Endothelial cell (in vitro differentiated cells): ENCODE measurements at regions not wholly inside any gene's neighbourhood (a gene's known extent, or its start where the extent isn't known, plus 50 kb on each side); places are given as distances from the start of the nearest gene placed in this dataset.

ENCODE experiments used
- DNase-seq: peaks from one replicate; pipeline ENCODE4 v3.0.0; 2021; ENCODE audit warnings: low spot score
- H3K27ac Mint-ChIP-seq: one replicate; pipeline ENCODE4 v1.8.0; 2021; ENCODE audit warnings: mixed read lengths, inconsistent platforms; ENCODE audit not compliant: unreplicated experiment
- H3K27me3 Mint-ChIP-seq: one replicate; pipeline ENCODE4 v1.8.0; 2021; ENCODE audit warnings: mild to moderate bottlenecking, moderate library complexity, mixed read lengths, inconsistent platforms; ENCODE audit not compliant: unreplicated experiment
- H3K36me3 Mint-ChIP-seq: one replicate; pipeline ENCODE4 v1.8.0; 2021; ENCODE audit warnings: mild to moderate bottlenecking, low read depth, mixed read lengths, inconsistent platforms; ENCODE audit not compliant: unreplicated experiment
- H3K4me1 Mint-ChIP-seq: one replicate; pipeline ENCODE4 v1.8.0; 2021; ENCODE audit warnings: mild to moderate bottlenecking, mixed read lengths, inconsistent platforms; ENCODE audit not compliant: unreplicated experiment
- H3K4me3 Mint-ChIP-seq: one replicate; pipeline ENCODE4 v1.8.0; 2021; ENCODE audit warnings: mild to moderate bottlenecking, mixed read lengths, inconsistent platforms; ENCODE audit not compliant: unreplicated experiment
- H3K9me3 Mint-ChIP-seq: one replicate; pipeline ENCODE4 v1.8.0; 2021; ENCODE audit warnings: mixed read lengths, inconsistent platforms; ENCODE audit not compliant: unreplicated experiment
- TF ChIP-seq, protein P1 (sequence below): fragments of 200-600 bp; sonication (generic); IDR thresholded peaks from one replicate; pipeline ENCODE4 v1.5.0; 2021; ENCODE audit warnings: antibody characterized with exemption; ENCODE audit not compliant: unreplicated experiment

DNA sequence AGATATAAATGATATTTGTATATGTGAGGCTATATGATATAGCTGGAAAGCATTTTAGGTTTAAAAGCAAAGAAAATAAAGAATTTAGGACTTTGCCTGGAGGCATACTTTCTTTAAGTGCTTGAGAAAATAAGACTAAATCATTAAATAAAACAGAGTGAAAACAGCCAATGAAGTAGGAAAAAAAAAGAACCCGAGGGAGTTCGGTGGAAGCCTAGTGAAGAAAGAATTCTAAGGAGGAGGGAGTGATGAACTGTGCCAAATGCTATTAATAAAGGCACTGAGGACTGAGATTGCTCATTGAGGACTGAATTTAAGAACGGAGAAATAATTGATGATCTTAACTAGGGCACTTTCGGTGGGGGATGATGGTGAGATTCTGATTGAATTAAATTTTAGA lies 573.5 kb downstream of the DSC3 start:
- Mint-ChIP-seq H3K27ac (no peak overlapping the region), H3K36me3 (no peaks in the 10 kb centered on the region), H3K4me1 (peaks cover 3% of the 10 kb centered on the region), H3K9me3 (no peaks in the 10 kb centered on the region), H3K4me3 (no peak overlapping the region), H3K27me3 (no peaks in the 10 kb centered on the region)
- TF ChIP-seq, protein P1, sequence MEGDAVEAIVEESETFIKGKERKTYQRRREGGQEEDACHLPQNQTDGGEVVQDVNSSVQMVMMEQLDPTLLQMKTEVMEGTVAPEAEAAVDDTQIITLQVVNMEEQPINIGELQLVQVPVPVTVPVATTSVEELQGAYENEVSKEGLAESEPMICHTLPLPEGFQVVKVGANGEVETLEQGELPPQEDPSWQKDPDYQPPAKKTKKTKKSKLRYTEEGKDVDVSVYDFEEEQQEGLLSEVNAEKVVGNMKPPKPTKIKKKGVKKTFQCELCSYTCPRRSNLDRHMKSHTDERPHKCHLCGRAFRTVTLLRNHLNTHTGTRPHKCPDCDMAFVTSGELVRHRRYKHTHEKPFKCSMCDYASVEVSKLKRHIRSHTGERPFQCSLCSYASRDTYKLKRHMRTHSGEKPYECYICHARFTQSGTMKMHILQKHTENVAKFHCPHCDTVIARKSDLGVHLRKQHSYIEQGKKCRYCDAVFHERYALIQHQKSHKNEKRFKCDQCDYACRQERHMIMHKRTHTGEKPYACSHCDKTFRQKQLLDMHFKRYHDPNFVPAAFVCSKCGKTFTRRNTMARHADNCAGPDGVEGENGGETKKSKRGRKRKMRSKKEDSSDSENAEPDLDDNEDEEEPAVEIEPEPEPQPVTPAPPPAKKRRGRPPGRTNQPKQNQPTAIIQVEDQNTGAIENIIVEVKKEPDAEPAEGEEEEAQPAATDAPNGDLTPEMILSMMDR = no peak
- DNase-seq = no peak

DNA sequence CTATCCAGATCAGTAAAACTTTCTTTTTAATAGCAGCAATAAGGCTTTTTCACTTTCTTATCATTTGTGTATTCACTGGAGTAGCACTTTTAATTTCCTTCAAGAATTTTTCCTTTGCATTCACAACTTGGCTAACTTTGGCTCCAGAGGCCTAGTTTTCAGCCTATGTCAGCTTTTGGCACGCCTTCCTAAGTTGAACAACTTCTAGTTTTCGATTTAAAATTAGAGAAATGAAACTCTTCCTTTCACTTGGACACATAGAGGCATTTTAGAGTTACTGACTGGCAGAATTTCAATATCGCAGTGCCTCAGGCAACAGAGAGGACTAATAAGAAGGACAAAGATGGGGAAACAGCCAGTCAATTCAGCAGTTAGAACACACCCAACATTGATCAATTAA lies 577.4 kb downstream of the DSC3 start:
- no peak for DNase-seq
- Mint-ChIP-seq H3K27ac (no peak overlapping the region), H3K4me3 (no peak overlapping the region), H3K4me1 (peaks cover 3% of the 10 kb centered on the region), H3K36me3 (no peaks in the 10 kb centered on the region), H3K9me3 (no peaks in the 10 kb centered on the region), H3K27me3 (no peaks in the 10 kb centered on the region)
- TF ChIP-seq, protein P1 = no peak

DNA sequence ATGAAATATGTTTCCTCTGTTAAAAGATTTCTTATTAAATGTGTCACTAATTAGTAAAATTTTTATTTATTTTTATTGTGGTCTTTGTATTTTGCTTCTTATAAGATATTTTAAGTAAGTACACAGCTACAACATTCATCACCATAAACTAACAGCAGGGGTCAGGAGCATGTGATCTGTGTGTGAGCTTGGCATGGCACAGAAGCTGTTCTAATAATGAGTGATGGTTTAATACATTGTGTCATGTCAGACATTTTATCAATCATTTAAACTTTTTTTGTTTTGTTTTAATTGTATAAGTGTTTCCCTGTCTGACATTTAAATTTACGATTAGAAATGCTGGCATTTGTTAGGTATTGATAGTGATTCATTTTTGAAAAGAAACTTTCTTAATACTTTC lies 585.4 kb downstream of the DSC3 start:
- H3K36me3 Mint-ChIP-seq = no peaks in the 10 kb centered on the region
- no peaks in the 10 kb centered on the region for H3K9me3 Mint-ChIP-seq
- H3K27me3 Mint-ChIP-seq = no peaks in the 10 kb centered on the region
- no peak overlapping the region for H3K27ac Mint-ChIP-seq
- no peaks in the 10 kb centered on the region for H3K4me1 Mint-ChIP-seq
- DNase-seq = no peak
- H3K4me3 Mint-ChIP-seq = no peak overlapping the region
- TF ChIP-seq, protein P1 = no peak

DNA sequence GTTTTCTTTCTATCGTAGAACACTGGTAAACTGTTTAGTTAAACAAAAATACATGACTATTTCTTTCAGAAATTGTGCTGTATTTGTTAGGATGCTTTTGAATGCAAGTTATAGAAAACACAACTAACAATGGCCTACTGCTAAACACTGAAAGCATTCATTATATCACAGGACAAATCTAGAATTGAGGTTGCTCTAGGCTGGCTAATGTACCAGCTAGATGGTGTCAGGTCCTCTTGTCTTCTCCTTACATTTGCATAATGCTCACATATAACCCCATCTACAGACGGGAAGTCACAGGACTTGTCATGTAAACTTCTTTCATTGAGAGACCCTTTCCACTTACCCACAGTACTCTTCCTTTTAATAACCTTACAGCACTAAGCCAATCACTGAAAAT lies 586.8 kb downstream of the DSC3 start:
- Mint-ChIP-seq H3K9me3 (no peaks in the 10 kb centered on the region), H3K4me1 (no peaks in the 10 kb centered on the region), H3K36me3 (no peaks in the 10 kb centered on the region), H3K27ac (no peak overlapping the region), H3K4me3 (no peak overlapping the region), H3K27me3 (no peaks in the 10 kb centered on the region)
- DNase-seq = no peak
- TF ChIP-seq, protein P1 = no peak

DNA sequence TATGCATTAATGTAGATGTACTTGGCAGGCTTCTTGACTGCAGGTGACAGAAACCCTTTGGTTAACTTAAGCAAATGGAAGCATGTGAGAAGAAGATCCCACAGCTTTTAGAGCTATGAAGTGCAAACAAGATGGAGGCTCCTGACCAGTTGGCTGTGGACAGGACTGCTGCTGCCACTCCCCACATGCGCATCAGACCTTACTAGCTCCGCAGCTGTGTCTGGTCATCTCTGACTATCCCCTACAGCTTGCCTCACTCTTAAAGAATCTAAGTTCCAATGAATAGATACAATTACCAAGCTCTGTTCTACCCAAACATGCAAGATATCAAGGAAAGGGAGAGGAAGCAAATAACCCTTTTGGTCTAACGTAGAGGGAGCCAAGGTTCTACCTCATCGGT lies 587.6 kb downstream of the DSC3 start:
- Mint-ChIP-seq H3K36me3 (no peaks in the 10 kb centered on the region), H3K27me3 (no peaks in the 10 kb centered on the region), H3K4me3 (no peak overlapping the region), H3K4me1 (no peaks in the 10 kb centered on the region), H3K27ac (no peak overlapping the region), H3K9me3 (no peaks in the 10 kb centered on the region)
- TF ChIP-seq, protein P1 = no peak
- no peak for DNase-seq
